IPS-18a (cell line): ENCODE measurements at regions not wholly inside any gene's neighbourhood (a gene's known extent, or its start where the extent isn't known, plus 50 kb on each side); places are given as distances from the start of the nearest gene placed in this dataset.

Source experiments
- H3K27ac ChIP-seq: one replicate; pipeline ENCODE4 v1.5.1; 2013; ENCODE audit warnings: low read length
- H3K27me3 ChIP-seq: one replicate; pipeline ENCODE4 v1.6.1; 2013; ENCODE audit warnings: mild to moderate bottlenecking, low read length; ENCODE audit not compliant: control insufficient read depth, insufficient read depth
- H3K36me3 ChIP-seq: one replicate; pipeline ENCODE4 v1.6.1; 2013; ENCODE audit warnings: low read depth, low read length; ENCODE audit not compliant: control insufficient read depth
- H3K4me1 ChIP-seq: one replicate; pipeline ENCODE4 v1.6.1; 2013; ENCODE audit warnings: low read depth, low read length; ENCODE audit not compliant: control insufficient read depth
- H3K4me3 ChIP-seq: one replicate; pipeline ENCODE4 v1.5.1; 2013; ENCODE audit warnings: low read length
- H3K9ac ChIP-seq: one replicate; pipeline ENCODE4 v1.6.1; 2013; ENCODE audit warnings: mild to moderate bottlenecking, low read length, moderate library complexity
- H3K9me3 ChIP-seq: one replicate; pipeline ENCODE4 v1.6.1; 2013; ENCODE audit warnings: low read depth, low read length; ENCODE audit not compliant: control insufficient read depth

DNA sequence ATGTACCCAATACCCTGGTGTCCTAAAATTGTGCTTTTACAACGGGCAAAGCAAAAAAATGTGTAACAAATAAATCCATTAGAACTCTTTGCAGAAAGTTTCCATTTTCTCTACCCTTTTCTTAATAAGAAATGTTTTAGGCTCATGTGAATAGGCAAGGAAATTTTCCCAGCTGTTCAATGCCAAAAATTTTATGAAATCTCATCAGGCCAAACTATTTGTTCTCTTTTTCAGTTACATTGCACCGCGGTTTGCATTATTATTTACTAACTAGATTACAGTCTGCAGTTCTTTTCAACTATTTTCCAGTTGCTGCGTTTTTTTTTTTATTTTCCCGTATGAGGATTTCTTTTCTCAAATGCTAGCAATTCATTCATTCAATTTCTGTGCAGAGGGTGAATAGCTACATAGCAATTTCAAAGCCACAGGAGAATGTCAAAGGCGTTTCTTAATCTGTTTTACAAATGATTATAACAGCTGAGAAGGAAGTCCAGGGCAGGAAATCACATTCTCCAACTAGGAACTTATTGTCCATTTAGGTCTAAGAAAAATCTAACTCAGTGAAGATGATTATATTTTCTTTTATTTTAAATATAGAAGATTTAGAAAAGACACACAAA, 367.5 kb upstream of the MMADHC start:
- Histone ChIP-seq H3K36me3 (no peaks in the 10 kb centered on the region), H3K9me3 (no peaks in the 10 kb centered on the region), H3K27me3 (no peaks in the 10 kb centered on the region), H3K4me3 (no peak overlapping the region), H3K27ac (no peak overlapping the region), H3K9ac (no peak overlapping the region), H3K4me1 (no peaks in the 10 kb centered on the region)

DNA sequence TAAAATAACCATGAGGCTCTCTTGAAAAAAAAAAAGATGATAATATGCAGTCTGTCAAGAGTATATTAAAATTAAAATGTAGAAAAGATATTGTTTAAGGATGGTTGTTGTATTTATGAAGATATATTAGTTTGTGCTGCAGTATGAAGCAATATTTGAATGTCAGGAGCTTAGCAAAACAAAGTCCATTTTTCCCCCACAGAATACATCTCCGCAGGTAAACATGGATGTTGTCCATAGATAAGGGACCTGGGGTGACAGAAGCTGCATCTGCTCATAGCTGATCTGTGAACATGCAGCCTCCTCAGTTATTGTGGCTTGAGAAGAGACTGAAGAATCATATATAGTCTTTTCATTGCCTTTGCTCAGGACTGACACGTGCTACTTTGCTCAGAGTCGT, 366.1 kb upstream of the MMADHC start:
- Histone ChIP-seq H3K36me3 (no peaks in the 10 kb centered on the region), H3K27me3 (no peaks in the 10 kb centered on the region), H3K27ac (no peak overlapping the region), H3K4me3 (no peak overlapping the region), H3K9me3 (no peaks in the 10 kb centered on the region), H3K4me1 (no peaks in the 10 kb centered on the region), H3K9ac (no peak overlapping the region)

DNA sequence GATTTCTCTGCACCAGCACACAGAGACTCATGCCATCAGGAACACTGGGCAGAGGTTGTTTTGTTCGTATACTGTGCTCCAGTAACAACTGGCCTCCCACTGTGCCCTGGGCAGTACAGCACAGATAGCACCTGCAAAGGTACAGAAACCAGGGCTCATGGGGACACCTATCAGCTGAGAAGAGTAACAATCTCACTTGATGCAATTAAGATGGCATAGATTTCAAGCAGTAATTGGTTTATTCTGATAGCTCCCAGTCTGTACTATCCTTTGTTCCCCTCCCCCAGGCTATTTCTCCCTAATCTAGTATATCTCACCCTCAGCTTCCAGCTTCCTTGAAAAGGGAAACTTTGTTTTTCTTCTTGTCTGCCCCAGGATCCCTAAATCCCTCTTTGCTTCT, 343.9 kb upstream of the MMADHC start:
- no peaks in the 10 kb centered on the region for H3K4me1 ChIP-seq

DNA sequence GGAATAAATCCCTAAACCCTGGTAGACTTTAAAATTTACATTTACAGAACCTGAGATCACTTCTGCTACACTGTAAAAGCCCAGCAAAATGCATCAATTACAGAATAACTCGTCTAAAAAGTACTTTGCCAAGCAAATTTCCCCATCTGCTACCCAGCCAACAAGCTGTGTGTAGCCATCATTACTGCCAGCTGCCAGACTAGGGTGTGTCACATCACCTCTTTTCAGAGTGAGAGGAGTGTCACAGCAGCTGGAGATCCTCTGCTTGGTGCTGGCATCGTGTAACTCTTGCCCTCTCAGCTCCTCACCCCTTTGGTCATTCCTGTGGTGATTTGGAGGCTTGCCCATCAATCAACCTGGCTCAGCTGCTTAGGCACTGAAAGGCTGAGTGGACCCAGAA, 340.4 kb upstream of the MMADHC start:
- H3K4me3 ChIP-seq = no peak overlapping the region
- no peaks in the 10 kb centered on the region for H3K4me1 ChIP-seq
- H3K27ac ChIP-seq = no peak overlapping the region
- H3K9me3 ChIP-seq = no peaks in the 10 kb centered on the region
- no peaks in the 10 kb centered on the region for H3K27me3 ChIP-seq
- no peaks in the 10 kb centered on the region for H3K36me3 ChIP-seq
- no peak overlapping the region for H3K9ac ChIP-seq

More for the DNA sequence above, 343.9 kb upstream of the MMADHC start:
- no peak overlapping the region for H3K9ac ChIP-seq
- H3K27ac ChIP-seq = no peak overlapping the region
- no peaks in the 10 kb centered on the region for H3K9me3 ChIP-seq
- no peaks in the 10 kb centered on the region for H3K27me3 ChIP-seq
- no peaks in the 10 kb centered on the region for H3K36me3 ChIP-seq
- H3K4me3 ChIP-seq = no peak overlapping the region

DNA sequence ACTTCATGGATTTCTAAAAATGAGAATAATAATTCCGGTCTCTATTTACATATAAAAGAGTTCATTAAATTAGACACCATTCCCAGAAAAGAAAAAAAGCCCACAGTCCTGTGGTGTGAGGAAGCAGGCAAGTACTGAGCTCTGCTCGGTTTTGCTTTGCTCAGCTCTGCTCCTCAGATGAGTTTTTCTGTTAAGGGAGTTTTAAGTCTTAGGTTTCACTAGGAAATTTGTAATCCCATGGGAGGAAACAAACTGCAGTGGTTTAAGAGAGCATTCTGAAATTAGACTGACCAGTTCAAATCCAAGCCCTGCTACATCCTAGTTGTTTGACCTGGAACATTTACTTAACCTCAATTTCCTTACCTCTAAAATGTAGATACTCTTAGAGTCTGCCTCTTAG, 338.6 kb upstream of the MMADHC start:
- no peak overlapping the region for H3K4me3 ChIP-seq
- H3K36me3 ChIP-seq = no peaks in the 10 kb centered on the region
- no peaks in the 10 kb centered on the region for H3K9me3 ChIP-seq
- no peaks in the 10 kb centered on the region for H3K4me1 ChIP-seq
- H3K27me3 ChIP-seq = no peaks in the 10 kb centered on the region
- H3K27ac ChIP-seq = no peak overlapping the region
- H3K9ac ChIP-seq = no peak overlapping the region

DNA sequence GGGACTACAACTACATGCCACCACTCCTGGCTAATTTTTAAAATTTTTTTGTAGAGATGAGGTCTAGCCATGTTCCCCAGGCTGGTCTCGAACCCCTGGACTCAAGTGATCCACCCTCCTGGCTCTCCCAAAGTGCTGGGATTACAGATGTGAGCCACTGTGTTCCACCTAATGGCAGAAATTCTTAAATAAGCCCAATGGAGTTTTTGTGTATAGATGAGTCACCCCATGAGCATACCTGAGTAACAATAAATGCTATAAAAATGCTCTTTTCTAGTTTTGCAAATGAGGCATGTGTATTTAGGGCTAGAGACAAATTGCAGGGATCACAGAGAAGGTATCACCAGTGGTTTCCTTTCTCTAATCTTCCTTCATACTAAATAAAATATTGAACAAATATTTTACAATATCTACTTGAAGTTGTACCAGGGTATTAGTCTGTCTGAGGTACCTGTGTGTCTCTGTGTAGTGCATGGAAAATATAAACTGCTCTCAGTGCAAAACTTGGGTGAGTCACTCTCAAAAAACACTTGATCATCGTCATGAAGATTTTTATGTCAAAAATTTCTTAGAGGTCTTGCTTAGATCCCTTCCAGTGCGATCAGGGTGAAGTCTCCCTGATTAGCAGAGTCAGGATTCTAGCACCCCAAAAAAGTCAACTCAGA, 337.1 kb upstream of the MMADHC start:
- Histone ChIP-seq H3K27ac (no peak overlapping the region), H3K27me3 (no peaks in the 10 kb centered on the region), H3K4me1 (no peaks in the 10 kb centered on the region), H3K36me3 (no peaks in the 10 kb centered on the region), H3K9ac (no peak overlapping the region), H3K4me3 (no peak overlapping the region), H3K9me3 (no peaks in the 10 kb centered on the region)

DNA sequence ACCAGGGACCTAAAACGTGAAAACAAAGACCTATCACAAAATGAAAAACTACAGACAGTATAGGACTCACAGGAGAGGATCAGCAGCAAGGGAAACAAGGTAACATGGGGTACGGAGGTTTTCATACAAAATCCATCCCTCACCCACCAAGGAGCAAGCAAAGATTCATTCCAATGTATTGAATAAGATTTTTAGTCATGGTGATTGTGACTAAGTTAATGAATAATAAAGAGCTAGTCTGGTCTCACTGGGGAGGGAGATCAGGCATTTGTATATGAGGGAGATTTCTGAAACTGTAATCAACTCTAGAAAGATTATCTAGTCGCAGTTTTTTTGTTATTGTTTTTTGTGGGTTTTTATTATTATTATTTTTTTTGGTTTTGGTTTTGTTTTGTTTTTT, 336.5 kb upstream of the MMADHC start:
- H3K36me3 ChIP-seq = no peaks in the 10 kb centered on the region
- H3K4me3 ChIP-seq = no peak overlapping the region
- H3K9ac ChIP-seq = no peak overlapping the region
- H3K4me1 ChIP-seq = no peaks in the 10 kb centered on the region
- no peaks in the 10 kb centered on the region for H3K27me3 ChIP-seq
- no peak overlapping the region for H3K27ac ChIP-seq
- H3K9me3 ChIP-seq = no peaks in the 10 kb centered on the region

DNA sequence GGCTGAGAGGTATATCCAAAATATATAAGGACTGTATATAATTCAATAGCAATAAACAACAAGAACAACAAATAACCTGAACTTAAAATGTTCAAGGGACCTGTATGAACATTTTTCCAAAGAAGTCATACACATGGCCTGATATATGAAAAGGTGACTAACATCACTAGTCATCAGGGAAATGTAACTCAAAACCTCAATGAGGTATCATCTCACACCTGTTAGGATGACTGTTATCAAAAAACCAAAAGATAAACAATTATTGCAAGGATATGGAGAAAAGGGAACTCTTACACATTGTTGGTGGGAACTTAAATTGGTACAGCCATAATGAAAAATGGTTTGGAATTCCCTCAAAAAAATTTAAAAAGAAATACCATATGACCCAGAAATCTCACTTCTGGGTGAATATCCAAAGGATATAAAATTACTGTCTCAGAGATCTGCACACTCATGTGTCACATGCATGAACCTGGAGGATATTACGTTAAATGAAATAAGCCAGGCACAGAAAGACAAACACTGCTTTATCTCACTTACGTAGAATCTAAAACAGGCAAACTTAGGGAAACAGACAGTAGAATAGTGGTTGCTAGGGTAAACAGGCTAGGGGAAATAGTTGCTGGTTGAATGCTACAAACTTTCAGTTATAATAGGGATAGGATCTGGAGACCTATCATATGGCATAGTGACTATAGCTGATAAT, 334.5 kb upstream of the MMADHC start:
- H3K27ac ChIP-seq = no peak overlapping the region
- H3K36me3 ChIP-seq = no peaks in the 10 kb centered on the region
- H3K4me3 ChIP-seq = no peak overlapping the region
- H3K9me3 ChIP-seq = no peaks in the 10 kb centered on the region
- no peaks in the 10 kb centered on the region for H3K4me1 ChIP-seq
- H3K9ac ChIP-seq = no peak overlapping the region
- H3K27me3 ChIP-seq = no peaks in the 10 kb centered on the region

DNA sequence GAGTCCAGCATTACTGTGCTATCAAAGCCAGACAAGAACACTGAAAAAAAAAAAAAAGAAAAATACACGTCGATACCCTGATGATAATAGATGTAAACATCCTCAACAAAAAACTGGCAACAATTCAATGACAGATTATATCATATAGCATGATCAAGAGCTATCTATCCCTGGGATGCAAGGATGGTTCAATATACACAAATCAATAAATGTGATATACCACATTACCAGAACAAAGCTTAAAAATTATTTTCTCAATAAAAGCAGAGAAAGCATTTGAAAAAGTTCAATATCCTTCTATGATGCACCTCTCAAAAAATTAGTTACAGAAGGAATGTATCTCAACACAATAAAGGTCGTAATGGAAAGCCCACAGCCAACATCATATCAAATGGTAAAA, 332.8 kb upstream of the MMADHC start:
- Histone ChIP-seq H3K36me3 (no peaks in the 10 kb centered on the region), H3K4me3 (no peak overlapping the region), H3K9ac (no peak overlapping the region), H3K27ac (no peak overlapping the region), H3K4me1 (no peaks in the 10 kb centered on the region), H3K9me3 (no peaks in the 10 kb centered on the region), H3K27me3 (no peaks in the 10 kb centered on the region)

DNA sequence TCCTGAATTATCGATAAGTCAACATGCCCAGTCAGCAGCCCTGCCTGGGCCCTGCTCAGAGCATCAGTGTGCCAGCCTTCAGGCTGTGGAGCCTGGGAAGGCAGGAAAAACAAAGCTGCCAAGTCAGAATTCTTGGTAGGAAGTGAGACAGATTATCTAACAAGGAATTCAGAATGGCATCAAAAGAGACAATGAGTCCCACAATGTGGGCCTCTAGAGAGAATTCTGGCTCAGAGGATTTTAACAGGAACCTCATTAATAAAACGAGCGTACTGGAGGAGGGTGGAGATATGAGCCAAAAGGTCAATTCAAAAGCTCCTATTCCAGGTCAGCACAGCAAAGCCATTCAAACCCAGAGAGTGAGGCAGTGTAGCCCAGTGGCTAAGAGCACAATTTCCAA, 327.6 kb upstream of the MMADHC start:
- no peaks in the 10 kb centered on the region for H3K27me3 ChIP-seq
- no peak overlapping the region for H3K9ac ChIP-seq
- no peaks in the 10 kb centered on the region for H3K36me3 ChIP-seq
- H3K27ac ChIP-seq = no peak overlapping the region
- H3K9me3 ChIP-seq = no peaks in the 10 kb centered on the region
- H3K4me1 ChIP-seq = no peaks in the 10 kb centered on the region
- no peak overlapping the region for H3K4me3 ChIP-seq

DNA sequence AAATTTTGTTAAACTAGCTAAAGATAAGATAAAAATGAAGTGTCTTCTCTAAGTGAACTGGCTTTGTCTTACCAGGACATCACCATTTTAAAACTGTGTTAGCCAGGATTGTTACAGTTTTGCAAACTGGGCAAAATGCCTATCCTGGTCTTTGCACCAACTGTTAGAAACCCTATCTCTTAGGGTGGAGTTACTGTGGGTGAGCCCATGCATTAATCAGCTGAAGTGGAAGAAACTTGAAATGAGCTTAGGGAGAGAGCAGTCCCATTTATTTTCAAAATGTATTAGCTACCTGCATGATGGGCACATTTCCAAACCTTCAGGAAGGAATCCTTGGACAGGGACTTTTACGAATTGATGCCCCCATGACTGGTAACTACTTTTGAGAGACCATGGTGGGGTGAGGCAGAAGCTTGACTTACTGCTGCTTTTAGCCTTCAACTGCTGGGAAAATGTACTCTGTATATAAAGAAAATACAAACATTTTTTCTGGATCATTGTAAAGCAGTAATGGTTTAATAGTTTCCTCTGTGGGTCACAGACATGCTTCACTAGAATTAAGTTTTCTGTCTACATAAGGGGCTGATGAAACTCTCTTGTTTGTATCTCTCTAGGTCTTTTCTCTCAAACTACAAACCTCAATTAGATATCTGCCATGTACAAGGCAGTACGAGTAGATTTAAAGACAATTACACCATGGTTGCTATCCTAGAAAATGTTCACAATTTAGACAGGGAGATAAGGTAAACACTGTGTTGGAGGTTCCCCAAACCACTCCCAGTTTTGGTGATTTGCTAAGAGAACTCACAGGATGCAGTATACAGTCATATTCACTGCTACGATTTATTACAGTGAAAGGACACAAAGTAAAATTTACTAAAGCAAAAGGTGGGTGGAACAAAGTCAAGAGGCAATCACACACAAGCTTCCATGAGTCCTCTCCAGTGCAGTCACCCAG, 321.4 kb upstream of the MMADHC start:
- H3K9me3 ChIP-seq = no peaks in the 10 kb centered on the region
- H3K4me1 ChIP-seq = no peaks in the 10 kb centered on the region
- no peak overlapping the region for H3K27ac ChIP-seq
- H3K36me3 ChIP-seq = no peaks in the 10 kb centered on the region
- no peak overlapping the region for H3K9ac ChIP-seq
- no peak overlapping the region for H3K4me3 ChIP-seq
- no peaks in the 10 kb centered on the region for H3K27me3 ChIP-seq
